ENCODE measurements at regions not wholly inside any gene's neighbourhood (a gene's known extent, or its start where the extent isn't known, plus 50 kb on each side); places are given as distances from the start of the nearest gene placed in this dataset.

DNA sequence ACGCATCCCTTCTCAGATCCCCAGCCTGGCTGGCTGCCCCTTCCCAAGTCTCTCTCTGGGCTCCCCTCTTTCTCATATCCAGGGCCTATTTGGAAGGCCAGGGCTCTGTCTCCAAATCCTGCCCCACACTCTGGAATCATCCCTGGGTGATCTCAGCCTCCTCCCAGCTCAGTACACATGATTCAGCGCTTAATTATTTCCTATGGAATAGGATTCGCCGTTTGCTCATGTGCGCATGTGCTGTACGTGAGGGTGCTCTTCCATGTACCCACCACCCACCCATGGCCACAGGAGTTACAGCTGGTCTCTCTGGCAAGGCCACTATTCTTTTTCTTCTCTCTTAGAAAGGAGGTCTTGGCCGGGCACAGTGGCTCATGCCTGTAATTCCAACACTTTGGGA, 81.7 kb upstream of the FOXP4 start:
- TF ChIP-seq, protein P1, sequence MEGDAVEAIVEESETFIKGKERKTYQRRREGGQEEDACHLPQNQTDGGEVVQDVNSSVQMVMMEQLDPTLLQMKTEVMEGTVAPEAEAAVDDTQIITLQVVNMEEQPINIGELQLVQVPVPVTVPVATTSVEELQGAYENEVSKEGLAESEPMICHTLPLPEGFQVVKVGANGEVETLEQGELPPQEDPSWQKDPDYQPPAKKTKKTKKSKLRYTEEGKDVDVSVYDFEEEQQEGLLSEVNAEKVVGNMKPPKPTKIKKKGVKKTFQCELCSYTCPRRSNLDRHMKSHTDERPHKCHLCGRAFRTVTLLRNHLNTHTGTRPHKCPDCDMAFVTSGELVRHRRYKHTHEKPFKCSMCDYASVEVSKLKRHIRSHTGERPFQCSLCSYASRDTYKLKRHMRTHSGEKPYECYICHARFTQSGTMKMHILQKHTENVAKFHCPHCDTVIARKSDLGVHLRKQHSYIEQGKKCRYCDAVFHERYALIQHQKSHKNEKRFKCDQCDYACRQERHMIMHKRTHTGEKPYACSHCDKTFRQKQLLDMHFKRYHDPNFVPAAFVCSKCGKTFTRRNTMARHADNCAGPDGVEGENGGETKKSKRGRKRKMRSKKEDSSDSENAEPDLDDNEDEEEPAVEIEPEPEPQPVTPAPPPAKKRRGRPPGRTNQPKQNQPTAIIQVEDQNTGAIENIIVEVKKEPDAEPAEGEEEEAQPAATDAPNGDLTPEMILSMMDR (tag by site-specific recombination; IDR thresholded peaks at IDR 0.05) = no peak
- TF ChIP-seq, protein P2, sequence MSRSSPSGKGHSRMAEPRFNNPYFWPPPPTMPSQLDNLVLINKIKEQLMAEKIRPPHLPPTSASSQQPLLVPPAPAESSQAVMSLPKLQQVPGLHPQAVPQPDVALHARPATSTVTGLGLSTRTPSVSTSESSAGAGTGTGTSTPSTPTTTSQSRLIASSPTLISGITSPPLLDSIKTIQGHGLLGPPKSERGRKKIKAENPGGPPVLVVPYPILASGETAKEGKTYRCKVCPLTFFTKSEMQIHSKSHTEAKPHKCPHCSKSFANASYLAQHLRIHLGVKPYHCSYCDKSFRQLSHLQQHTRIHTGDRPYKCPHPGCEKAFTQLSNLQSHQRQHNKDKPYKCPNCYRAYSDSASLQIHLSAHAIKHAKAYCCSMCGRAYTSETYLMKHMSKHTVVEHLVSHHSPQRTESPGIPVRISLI (tag by site-specific recombination; IDR thresholded peaks at IDR 0.05) = no peak
- TF ChIP-seq ZNF10 (tag by site-specific recombination; IDR thresholded peaks at IDR 0.05) = no peak
- no peak for TF ChIP-seq ZBTB17 (tag by site-specific recombination; IDR thresholded peaks at IDR 0.05)
